Endothelial cell of umbilical vein (primary cell): ENCODE measurements at regions not wholly inside any gene's neighbourhood (a gene's known extent, or its start where the extent isn't known, plus 50 kb on each side); places are given as distances from the start of the nearest gene placed in this dataset.

Source experiments
- CTCF ChIP-seq, 2 donors: IDR thresholded peaks; 1 replicate in 1 of 2; 2 replicates in 1 of 2; pipeline ENCODE4 v1.5.1; 2011; ENCODE audit warnings: low read length in 2 of 2, mild to moderate bottlenecking in 2 of 2, moderate library complexity in 2 of 2, control low read depth in 1 of 2, inconsistent platforms in 1 of 2, low read depth in 1 of 2; ENCODE audit not compliant: insufficient read depth in 1 of 2; ENCODE audit errors: extremely low read depth in 1 of 2
- EZH2 ChIP-seq: IDR thresholded peaks from 2 replicates; pipeline ENCODE4 v1.6.1; 2012; ENCODE audit warnings: borderline replicate concordance, low read depth, mild to moderate bottlenecking, moderate library complexity, low read length, inconsistent platforms; ENCODE audit not compliant: severe bottlenecking
- JUN ChIP-seq: IDR thresholded peaks from 2 replicates; pipeline ENCODE4 v1.6.1; 2011; ENCODE audit warnings: borderline replicate concordance, low read depth; ENCODE audit not compliant: insufficient read length, insufficient read depth
- MAX ChIP-seq: IDR thresholded peaks from 2 replicates; pipeline ENCODE4 v1.6.1; 2011; ENCODE audit not compliant: insufficient read depth, insufficient read length
- MYC ChIP-seq: IDR thresholded peaks from one replicate; pipeline ENCODE4 v1.6.1; 2011; ENCODE audit warnings: mild to moderate bottlenecking, low read depth, low read length
- POLR2A ChIP-seq: IDR thresholded peaks from 2 replicates; pipeline ENCODE4 v1.6.1; 2012; ENCODE audit warnings: low read depth, mild to moderate bottlenecking, control low read depth, low read length
- POLR2AphosphoS5 ChIP-seq: IDR thresholded peaks from 2 replicates; pipeline ENCODE4 v1.6.1; 2012; ENCODE audit warnings: low read depth, mild to moderate bottlenecking, control low read depth, low read length, moderate library complexity; ENCODE audit not compliant: insufficient read depth

DNA sequence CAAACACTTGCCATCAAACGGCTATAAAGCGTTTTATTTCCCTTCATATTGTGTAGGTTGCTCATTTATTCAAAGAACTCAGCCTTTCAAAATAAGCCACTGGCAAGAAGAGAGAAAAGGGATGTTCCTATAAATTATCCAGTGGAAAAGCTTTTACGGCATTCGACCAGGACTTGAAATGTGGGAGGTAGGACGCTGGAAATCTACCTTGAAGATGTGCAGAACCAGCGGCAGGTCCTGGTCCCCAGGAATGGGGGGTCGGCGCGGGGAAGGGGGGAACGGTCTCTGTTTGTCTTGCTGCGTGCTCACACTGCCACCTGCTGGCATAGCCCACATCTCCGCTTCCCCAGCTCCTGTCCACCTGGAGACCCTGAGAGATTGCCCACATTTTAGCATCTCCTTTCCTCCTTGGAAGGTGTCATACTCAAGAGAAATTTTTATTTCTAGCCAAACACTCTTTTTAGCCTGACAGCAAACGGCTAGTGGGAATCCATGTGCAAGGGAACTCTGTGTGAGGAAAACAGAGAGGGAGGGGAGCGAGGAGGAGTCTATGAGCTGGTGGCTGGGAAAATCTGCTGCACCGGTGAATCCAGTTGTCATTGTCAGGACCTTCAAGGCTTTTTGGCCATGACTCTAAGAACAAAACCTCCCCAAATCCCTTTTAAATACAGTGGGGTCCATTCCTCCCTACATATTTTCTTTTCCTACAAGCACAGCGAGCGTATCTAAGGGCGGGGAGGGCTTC lies 349.0 kb upstream of the PKDCC start:
- TF ChIP-seq POLR2A (no peak), MYC (no peak), CTCF (IDR thresholded peaks at IDR 0.05; ENCODE audit: extremely low read depth in 1 of 2, insufficient read depth in 1 of 2, low read depth in 1 of 2, low read length in 2 of 2) (peak; percentile 55 to 84), JUN (no peak), POLR2AphosphoS5 (no peak), MAX (no peak), EZH2 (no peak)
